GM18502 (cell line): ENCODE measurements at regions not wholly inside any gene's neighbourhood (a gene's known extent, or its start where the extent isn't known, plus 50 kb on each side); places are given as distances from the start of the nearest gene placed in this dataset.
"Not testable (repeated sequence)": the region's sequence is repeated elsewhere in the genome, so short reads cannot be mapped to it uniquely, and the experiment has no call there.

Experiments used
- ATAC-seq: cut with Tn5 transposase; IDR thresholded peaks from one replicate; pipeline ENCODE4 v1.9.1; 2021; ENCODE audit warnings: mild to moderate bottlenecking; ENCODE audit not compliant: unreplicated experiment, poor library complexity

DNA sequence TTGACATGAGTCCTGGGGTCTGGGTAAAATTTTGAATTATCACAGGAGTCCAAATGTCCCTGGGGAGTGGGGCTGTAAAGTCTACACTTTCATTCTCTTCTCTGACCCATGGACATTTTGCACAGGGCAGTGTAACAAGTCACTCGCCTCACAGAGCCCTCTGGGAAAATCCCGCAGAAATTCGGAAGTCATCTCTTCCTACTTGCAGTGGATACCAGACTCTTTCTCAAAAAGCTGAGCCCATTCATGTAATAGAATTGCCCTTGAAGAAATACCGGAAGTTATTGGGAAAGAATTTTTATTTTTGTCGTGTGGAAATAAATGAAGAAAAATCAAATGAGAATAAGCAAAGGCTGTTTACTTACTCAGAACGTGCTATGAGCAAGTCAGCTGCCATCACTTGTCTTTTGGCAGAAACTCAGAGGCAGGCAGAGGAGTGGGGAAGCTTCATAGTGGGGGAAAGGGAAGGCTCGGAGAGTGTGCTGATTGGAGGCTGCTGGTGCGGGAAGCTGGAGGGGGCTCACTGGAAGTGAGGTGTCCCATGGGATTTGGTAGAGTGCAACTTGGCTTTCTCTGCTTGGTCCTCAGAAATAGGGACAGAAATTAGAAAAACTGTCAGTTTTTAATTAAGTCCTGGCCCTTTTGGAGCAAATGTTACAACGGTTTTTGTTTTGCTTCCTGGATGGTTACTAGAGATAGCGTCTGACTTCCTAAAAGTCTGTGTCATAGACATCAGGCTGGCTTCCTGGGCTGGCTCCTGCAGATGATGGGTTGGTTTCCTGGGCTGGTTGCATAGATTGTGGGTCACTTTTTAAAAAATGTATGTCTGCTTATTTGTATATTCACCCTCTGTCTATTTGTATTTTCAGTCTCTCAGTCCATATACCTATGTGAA is 79.8 kb upstream of the EEF1E1 start:
- ATAC-seq, result no peak

DNA sequence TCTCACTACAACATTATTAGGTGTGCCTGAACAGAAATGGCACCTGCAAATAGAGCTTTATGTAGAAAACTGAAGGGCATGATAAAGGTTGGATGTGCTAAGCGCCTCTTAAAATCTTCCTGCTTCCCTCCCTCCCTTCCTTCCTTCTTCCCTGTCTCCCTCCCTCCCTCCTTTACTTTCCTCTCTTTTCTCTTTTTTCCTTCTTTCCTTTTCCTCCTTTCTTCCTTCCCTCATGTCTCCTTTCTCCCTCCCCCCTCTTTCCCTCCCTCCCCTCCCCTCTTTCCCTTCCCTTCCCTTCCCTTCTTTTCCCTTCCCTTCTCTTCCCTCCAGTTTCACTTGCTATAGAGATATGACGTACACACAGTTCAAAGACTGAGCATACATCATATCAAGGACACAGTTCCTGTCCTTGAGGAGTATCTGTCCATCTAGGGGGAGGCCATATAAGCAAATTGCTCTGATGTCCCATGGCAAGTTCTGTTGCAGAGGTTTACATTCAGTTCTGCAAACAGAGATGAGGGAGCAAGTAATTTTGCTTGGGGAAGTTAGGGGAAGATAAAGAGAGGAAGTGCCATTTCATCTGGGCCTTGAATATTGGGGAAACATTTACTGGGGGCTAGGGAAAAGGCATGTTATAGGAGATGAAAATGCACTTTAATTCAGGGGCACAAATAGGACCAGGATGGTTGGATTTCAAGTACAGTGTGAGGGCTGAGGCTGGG is 79.0 kb upstream of the EEF1E1 start:
- ATAC-seq, result no peak

DNA sequence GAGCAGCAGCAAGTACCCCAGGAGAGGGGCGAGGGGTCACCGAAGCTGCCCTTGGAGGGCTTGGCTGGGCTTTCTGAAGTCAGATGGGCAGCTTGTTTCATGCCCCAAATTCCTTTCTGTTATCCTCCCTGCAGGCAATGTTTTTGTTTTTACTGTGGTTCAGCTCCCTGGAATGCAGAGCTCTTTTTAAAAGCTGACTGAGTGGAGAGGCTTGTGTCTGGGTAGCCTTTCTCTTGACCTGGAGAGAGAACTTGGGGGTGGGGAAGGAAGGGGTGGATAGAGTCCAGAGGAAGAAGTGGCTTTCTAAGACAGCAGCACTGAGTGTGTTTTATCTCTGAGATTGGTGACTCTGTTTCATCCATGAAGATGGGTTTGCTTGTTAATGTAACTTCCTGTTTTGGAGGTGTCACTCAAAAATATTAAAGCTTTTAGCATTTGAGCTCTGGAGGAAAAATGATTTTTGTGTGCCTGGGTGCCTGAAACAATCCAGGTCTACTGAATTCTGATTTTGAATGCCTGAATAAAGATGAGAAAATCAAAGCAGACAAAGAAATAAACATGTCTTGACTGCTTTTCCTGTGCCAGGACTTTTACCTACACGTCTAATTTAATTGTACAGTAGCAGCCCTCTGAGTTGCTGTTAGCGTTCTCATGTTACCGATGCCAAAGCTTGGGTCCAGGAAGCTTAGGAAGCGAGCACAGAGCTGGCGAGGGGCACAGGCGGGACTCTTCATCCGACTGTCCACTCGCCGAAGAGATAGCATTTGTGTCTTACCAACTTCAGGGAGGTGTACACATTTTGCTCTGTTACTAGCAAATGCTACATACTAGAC is 78.2 kb upstream of the EEF1E1 start:
- ATAC-seq, result no peak

DNA sequence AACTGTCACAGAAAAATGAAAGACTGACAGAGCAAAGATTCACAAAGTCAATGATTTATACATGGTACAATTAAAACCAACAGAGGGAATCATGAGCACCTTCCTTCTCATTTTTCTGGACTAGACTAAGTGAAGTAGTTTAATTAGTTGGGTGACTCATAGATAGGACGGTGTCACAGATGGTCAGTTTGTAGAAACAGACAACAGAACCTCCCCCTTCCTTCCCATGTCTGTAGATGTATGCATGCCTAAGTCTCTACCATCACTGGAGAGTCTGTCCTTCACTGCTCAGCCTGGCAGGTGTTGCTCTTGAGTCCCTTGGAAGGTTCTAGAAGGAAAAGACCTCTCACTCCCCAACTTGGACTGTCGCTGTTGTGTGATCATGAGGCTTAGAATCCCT is 75.4 kb upstream of the EEF1E1 start:
- ATAC-seq, result no peak

DNA sequence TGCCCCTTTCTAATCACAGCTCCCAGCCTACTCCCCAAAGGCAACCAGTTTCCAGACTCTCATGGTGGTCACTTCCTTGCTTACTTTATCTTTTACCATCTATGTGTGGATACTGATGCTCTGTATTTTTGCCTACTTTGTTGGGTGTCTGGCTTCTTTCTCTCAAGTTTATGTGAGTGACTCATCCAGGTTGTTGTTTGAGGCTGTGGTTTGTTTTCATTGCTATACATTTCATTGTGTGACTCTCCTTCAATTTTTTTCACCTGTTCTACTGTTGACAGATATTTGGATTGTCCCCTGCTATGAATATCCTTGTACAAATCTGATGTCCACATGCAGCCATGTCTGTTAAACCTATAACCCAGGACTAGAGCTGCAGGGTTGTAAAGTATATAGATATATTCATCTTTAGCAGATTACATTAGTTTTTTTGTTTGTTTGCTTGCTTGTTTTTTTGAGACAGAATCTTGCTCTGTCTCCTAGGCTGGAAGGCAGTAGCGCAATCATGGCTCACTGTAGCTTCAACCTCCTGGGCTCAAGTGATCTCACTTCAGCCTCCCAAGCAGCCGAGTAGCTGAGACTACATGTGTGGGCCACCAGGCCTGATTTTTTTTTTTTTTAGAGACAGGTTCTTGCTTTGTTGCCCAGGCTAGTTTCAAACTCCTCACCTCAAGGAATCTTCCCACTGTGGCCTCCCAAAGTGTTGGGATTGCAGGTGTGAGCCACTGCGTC is 72.9 kb upstream of the EEF1E1 start:
- ATAC-seq, result no peak

DNA sequence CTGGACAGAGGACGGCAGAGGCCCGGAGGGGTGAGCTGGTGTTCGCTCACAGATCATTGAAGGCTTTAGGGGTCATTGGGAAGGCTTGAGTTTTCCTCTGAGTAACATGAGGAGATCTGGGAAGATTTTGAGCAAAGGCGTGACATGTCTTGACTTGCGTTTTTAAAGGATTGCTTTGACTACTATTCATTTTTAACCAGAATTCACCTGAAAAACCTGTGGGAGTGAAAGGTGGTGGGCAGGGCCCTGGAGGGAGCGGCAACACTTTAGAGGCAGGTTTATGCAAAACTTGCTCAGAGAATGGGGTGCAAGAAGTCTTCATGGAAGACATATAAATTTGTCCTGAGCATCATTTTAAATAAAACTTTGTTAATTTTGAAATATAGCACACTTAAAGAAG is 72.2 kb upstream of the EEF1E1 start:
- ATAC-seq, result no peak

DNA sequence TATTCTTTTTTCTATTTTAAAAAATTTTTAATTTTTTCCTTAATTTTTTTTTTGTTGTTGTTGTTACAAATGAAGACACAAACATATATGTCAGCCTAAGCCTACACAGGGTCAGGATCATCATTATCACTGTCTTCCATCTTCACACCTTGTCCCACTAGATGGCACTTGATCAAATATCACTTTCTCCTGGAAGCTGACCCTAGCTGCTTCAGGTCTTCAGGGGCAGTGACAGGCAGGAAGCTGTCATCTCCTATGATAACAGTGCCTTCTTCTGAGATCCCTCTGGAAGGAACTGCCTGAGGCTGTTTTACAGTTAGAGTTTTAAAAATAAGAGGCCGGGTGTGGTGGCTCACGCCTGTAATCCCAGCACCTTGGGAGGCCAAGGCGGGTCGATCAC is 70.2 kb upstream of the EEF1E1 start:
- ATAC-seq, result no peak

DNA sequence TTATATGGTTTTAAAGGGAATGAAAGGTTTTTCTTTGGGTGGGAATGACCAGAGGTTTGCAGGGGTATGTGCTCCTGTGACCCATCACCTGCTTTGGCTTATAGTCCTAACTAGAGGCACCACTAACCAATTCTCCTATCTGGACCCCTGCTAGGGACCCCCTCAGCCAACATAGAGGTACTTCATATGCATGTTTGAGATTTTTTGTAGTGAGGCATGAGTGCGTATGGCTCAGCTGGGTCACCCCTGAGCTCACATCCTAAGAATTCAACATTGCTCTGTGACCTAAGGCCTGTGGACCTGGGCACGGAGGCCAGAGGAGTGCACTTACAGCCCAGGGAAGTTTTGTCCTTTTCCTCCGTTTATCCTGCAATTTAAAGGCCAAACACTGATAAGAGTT is 68.4 kb upstream of the EEF1E1 start:
- no peak for ATAC-seq

DNA sequence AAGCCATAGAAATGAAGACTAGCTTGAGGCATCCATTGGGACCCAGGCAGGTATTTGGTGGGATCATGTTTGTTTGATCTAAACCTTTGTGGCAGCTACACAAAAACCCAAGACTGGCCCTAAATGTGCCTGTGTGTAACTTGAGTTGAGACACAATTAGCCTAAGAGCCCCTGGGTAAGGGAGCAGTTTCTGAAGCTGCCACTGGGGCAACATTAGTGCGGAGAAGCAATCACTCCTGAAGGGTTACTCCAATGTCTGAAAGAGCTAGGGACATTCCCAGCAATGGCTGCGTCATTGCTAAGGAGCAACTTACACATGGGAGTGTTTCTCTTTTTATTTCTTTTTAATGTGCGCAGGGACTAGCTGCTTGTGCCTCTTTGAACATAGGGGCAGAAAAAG is 67.9 kb upstream of the EEF1E1 start:
- ATAC-seq, result no peak

DNA sequence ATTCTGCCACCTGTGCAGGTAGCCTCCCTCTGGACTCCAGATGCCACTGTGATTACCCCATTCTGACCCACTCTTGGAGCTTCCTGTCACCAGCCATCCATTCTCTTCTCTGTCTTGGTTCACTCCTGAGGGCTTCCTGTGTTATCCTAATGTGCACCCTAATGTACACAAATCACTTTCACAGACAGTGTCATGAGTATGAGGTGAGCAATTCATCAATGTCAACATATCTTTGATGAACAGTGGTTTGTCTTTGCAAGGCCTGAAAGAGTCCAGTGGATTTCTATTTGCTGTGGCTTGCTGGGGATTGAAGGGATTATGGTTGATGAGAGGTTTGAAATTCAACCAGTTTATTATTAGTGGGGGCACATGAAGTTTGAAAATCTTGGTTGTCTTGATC is 63.8 kb upstream of the EEF1E1 start:
- no peak for ATAC-seq

DNA sequence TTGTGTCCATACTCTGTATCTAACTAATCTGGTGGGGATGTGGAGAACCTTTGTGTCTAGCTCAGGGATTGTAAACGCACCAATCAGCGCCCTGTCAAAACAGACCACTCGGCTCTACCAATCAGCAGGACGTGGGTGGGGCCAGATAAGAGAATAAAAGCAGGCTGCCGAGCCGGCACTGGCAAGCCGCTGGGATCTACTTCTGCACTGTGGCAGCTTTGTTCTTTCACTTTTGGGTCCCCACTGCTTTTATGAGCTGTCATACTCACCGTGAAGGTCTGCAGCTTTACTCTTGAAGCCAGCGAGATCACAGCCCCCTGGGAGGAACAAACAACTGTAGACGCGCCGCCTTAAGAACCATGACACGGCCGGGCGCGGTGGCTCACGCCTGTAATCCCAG is 62.7 kb upstream of the EEF1E1 start:
- ATAC-seq, result not testable (repeated sequence)

DNA sequence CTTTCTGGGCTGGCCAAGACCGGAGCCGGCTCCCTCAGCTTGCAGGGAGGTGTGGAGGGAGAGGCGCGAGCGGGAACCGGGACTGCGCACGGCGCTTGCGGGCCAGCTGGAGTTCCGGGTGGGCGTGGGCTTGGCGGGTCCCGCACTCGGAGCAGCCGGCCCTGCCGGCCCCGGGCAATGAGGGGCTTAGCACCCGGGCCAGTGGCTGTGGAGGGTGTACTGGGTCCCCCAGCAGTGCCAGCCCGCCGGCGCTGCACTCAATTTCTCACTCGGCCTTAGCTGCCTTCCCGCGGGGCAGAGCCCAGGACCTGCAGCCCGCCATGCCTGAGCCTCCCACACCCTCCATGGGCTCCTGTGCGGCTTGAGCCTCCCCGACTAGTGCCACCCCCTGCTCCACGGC is 61.9 kb upstream of the EEF1E1 start:
- not testable (repeated sequence) for ATAC-seq

DNA sequence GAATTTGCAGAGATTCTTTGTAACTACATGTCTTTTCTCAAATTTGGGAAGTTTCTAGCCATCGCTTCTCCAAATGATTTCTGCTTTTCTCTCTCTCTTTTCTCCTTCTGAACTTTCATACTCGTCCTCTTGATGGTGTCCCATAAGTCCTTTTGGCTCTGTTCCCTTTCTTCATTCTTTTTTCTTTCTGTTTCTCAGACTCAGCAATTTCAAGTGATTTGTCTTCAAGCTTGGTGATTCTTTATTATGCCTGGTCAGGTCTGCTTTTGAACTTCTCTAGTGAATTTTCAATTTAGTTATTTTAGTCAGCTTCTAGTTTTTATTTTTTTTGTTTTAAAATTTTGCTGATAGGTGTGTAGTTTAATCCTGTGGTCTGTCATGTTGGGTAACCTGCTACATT is 57.6 kb upstream of the EEF1E1 start:
- ATAC-seq, result no peak

DNA sequence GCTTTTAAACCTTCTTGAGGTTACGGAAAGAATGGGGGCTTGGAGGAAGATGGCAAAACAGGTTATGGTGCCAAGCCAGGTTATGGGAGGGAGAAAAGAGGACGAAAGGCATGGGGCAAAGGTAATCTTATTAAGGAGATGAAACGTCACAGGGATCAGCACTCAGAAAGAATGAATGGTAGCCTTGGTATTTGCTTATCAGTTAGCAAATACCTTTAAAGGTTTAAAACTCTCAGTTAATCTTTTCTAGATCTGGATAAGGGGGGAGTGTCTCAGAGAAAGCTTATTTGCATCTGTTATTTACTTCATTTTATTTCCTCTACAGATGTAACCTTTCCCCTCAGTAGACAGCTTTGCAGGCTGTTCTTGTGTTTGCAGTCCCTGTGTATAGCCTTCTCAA is 55.5 kb upstream of the EEF1E1 start:
- ATAC-seq, result no peak

DNA sequence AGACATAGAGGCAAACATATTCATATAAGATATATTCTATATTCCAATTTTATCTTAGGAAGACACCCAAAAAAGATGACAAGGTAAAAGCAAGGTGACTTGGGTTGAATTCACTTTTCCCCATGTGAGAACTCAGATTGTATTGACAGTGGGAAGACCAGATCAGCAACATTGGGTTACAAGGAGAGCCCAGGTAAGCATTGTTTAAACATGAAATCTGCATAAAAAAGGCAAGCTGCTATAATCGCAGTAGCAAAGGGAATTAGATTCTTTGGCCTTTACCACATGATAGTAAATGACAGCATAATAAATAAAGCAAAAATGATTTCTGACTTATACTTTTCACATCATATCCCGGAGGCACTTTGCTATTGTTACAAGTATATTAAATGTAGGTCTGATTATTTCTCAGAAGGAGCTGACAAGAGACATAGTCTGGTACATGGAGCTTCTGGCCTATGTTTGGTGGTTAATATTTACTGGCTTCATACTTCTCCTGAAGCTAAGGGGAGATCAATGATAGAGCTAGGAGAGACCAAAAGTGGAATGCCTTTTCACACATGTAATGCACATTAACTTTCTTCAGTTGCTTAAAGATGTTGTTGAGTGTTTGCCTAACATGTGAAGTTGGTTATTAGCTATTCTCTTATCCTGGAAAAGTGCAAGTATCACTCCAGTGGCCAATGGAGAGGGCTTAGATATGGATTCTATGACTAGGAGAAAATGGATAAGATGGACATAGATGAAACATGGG is 53.1 kb upstream of the EEF1E1 start:
- no peak for ATAC-seq
